ENCODE measurements at regions not wholly inside any gene's neighbourhood (a gene's known extent, or its start where the extent isn't known, plus 50 kb on each side); places are given as distances from the start of the nearest gene placed in this dataset.

GRCh38 chr1:2864203-2864905 lies 62.9 kb upstream of the TTC34 start:
- H3K4me3 ChIP-seq: no peak overlapping the region

DNA sequence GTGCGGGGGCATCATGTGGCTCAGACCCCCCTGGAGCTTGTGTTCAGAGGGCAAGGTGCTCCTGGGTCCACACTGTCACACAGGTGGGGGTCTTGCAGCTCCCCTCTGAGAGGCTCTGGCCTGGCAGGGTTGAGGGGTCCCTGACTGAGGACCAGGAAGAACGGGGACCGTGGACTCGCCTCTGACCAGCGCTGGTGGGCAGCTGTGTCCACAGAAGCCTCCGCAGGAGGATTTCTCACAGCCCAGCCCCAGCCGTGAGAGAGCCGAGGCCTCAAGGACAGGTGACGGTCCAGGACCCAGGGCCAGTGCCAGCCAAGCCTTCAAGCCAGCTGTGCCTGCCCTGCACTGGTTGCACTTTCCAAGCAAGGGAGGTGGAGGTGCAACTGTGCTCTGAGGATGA lies 63.5 kb upstream of the TTC34 start:
- no peak for TF ChIP-seq CTCF (IDR thresholded peaks at IDR 0.05)
- H3K36me3 ChIP-seq: no peaks in the 10 kb centered on the region
- H3K9me3 ChIP-seq: no peaks in the 10 kb centered on the region
- intact Hi-C loops (cut with DNase I): no loop called here
- H3K27me3 ChIP-seq: no peaks in the 10 kb centered on the region
- H3K9ac ChIP-seq (ENCODE audit: low read depth in 2 of 2, low read length in 2 of 2): no peak overlapping the region
- no peak overlapping the region for H3K4me3 ChIP-seq
- H3K4me1 ChIP-seq: no peaks in the 10 kb centered on the region
- no peak for DNase-seq
- no peak overlapping the region for H3K27ac ChIP-seq

More at GRCh38 chr1:2864203-2864905, 62.9 kb upstream of the TTC34 start:
- intact Hi-C loops (cut with DNase I): no loop called here
- H3K27me3 ChIP-seq: no peaks in the 10 kb centered on the region
- no peaks in the 10 kb centered on the region for H3K9me3 ChIP-seq
- no peak for TF ChIP-seq CTCF (IDR thresholded peaks at IDR 0.05)
- H3K4me1 ChIP-seq: no peaks in the 10 kb centered on the region
- no peak overlapping the region for H3K9ac ChIP-seq (ENCODE audit: low read depth in 2 of 2, low read length in 2 of 2)
- no peak overlapping the region for H3K27ac ChIP-seq
- H3K36me3 ChIP-seq: no peaks in the 10 kb centered on the region
- no peak for DNase-seq

- Histone ChIP-seq H3K27ac (no peak overlapping the region), H3K9me3 (no peaks in the 10 kb centered on the region), H3K4me3 (no peak overlapping the region), H3K9ac (ENCODE audit: low read depth in 2 of 2, low read length in 2 of 2) (no peak overlapping the region), H3K27me3 (no peaks in the 10 kb centered on the region), H3K36me3 (no peaks in the 10 kb centered on the region), H3K4me1 (no peaks in the 10 kb centered on the region)
- no peak for DNase-seq
- no peak for TF ChIP-seq CTCF (IDR thresholded peaks at IDR 0.05)
- intact Hi-C loops (cut with DNase I): no loop called here
Observed at GRCh38 chr1:2865571-2866421, 64.3 kb upstream of the TTC34 start.

DNA sequence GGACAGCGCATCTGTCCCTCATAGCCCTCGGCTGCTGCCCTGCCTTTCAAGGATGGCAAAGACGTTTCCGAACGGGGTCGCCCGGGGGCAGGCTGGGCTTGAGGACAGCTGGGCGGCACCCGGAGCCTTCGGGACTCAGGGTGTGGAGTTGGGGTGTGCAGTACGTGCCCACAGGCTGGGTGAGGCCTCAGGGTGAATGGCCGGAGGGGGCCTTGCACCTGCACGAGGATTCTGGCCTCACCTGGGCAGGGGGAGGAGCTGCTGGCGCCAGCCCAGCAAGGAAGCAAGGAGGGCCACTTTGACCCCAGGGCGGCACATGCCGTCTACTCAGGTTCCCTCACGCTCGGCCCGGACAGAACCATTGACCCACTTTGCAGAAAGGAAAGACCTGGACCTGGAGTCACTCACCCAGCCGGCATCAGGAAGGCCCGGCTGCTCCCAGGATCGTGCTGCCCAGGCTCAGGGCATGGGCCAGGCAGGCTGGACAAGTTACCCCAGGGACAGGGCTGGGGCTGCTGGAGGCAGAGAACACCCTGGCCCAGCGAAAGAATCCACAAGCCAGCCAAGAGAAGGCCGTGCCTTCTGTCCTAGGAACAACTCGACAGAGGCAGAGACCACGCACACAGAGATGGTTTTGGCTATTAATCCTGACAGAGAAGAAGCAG lies 65.1 kb upstream of the TTC34 start:
- TF ChIP-seq CTCF (IDR thresholded peaks at IDR 0.05): no peak
- intact Hi-C loops (cut with DNase I): no loop called here
- no peaks in the 10 kb centered on the region for H3K4me1 ChIP-seq
- no peaks in the 10 kb centered on the region for H3K36me3 ChIP-seq
- peaks cover 3% of the 10 kb centered on the region for H3K9me3 ChIP-seq
- no peak overlapping the region for H3K9ac ChIP-seq (ENCODE audit: low read depth in 2 of 2, low read length in 2 of 2)
- H3K27ac ChIP-seq: no peak overlapping the region
- no peaks in the 10 kb centered on the region for H3K27me3 ChIP-seq
- no peak overlapping the region for H3K4me3 ChIP-seq
- no peak for DNase-seq

- TF ChIP-seq CTCF (IDR thresholded peaks at IDR 0.05): no peak
- Histone ChIP-seq H3K27me3 (no peaks in the 10 kb centered on the region), H3K27ac (no peak overlapping the region), H3K4me1 (no peaks in the 10 kb centered on the region), H3K36me3 (no peaks in the 10 kb centered on the region), H3K9ac (ENCODE audit: low read depth in 2 of 2, low read length in 2 of 2) (no peak overlapping the region), H3K4me3 (no peak overlapping the region), H3K9me3 (peaks cover 3% of the 10 kb centered on the region)
- no peak for DNase-seq
- intact Hi-C loops (cut with DNase I): no loop called here
Observed at GRCh38 chr1:2867087-2867425, 65.6 kb upstream of the TTC34 start.

Data from colonic mucosa (tissue), 4 donors.